IPS-18c (cell line): ENCODE measurements at regions not wholly inside any gene's neighbourhood (a gene's known extent, or its start where the extent isn't known, plus 50 kb on each side); places are given as distances from the start of the nearest gene placed in this dataset.

Experiments used
- H3K4me3 ChIP-seq: 2 replicates; pipeline ENCODE4 v1.7.0; 2013; ENCODE audit warnings: low read depth, mild to moderate bottlenecking, low read length, moderate library complexity; ENCODE audit not compliant: insufficient read depth
- H3K9me3 ChIP-seq: one replicate; pipeline ENCODE4 v1.6.1; 2013; ENCODE audit warnings: mild to moderate bottlenecking, low read length, moderate library complexity; ENCODE audit not compliant: control insufficient read depth, insufficient read depth

DNA sequence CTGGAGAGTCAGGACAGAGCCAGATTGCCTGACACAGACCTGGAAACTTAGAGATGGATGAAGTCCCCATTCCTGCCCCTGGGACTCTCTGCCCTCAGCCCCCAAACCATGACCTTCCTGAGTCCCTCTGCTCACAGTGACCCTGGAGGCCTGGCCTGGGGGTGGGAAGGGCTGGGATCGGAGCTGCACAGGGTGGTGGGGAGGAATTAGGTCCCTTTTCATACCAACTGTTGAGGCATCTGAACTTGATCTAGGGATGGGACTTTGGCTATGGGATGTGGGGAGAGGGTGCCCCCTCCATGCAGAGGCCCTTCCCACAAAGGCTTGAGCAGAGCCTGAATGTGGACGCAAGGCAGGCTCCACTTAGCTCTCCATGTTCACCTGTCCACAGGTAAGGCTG is 144.1 kb downstream of the MRPL14 start:
- H3K4me3 ChIP-seq = no peak overlapping the region
- H3K9me3 ChIP-seq = no peaks in the 10 kb centered on the region

DNA sequence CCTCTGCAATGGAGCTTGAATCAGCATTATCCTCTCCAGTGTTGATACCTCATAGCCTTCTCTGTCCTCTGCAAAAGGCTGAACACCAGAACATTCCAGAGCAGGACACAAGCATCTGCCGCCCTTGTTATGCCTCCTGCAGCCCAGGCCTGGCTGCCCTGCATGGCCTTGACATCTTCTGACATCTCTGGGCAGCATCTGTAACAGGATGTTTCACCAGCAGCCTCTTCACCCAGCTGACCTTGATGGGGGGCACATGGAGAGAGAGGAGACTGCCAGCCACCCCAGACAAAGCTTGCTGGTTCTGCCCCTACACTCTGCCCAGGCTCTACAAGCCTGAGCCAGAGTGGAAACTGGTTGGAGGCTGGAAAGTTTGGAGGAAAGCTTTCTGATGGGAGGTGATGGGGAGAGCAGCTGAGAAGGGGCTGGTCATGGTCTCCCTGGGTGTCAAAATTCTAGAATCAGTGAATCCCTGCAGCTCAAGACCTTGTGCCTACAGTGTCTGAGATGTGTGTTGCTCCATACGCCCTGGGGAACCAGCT is 145.1 kb downstream of the MRPL14 start:
- H3K9me3 ChIP-seq = no peaks in the 10 kb centered on the region
- no peak overlapping the region for H3K4me3 ChIP-seq

DNA sequence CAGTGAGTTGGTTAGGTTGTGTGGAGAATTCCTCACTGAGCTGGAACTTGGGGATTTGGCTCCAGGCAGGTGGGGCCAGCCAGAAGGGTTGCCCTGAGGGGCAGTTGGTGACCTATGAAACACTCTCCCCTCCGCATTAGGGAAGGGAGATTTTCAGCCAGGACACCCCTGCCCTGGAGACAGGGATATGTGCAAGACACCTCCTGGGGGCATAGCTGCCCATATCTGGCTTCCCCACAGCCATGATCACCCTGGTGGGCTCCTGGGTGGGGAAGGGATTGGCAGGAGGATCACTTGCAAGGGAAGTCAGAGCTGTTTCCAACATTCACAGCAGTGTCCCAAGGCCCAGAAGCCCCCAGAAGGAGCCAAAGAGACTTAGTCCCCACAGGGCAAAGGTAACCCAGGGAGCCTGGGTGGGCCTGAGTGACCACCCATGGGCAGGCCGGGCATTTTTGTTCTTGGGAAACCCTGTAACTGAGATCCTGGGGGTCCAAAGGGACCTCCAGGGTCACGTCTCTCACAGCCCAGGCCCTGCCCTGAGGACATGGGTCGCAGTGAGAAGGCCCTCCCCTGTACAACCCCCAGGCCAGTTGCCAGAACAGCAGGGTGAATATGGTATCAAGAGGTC is 145.8 kb downstream of the MRPL14 start:
- no peak overlapping the region for H3K4me3 ChIP-seq
- no peaks in the 10 kb centered on the region for H3K9me3 ChIP-seq

DNA sequence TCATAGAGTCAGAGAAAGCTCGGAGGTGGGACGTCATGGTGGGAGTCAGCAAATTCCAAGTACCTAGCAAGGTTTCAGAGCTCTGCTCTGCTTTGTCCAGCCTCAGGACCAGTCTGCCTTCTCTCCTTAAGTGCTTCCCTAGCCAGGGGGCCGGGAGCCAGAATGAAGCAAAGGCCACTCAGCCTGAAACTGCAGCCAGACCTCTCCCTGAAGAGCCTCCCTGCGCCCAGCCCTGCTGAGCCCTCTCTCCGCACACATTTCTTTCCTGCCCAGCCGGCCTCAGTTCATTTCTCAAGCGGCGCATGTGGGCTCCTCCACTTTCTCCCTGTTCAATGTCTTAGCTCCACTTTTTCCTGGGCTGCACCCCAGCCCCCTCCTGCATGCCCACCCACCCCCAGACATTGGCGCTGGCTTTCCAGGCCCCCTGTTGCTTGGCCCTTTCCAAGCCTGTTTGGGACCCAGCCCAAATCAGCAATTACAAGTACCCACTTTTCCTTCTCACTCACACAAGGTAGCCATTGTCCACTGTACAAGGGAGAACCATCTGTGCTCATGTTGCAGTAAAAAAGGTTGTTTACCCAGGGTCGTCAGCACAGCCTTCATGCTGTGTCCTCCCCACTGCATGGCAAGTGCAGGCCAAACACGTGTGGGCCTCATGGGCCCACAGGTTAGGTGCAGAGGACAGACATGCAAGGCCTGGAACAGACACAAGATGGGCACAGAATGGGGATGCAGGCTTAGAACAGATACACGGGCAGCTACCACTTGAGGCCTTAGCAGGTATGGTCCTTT is 147.1 kb downstream of the MRPL14 start:
- Histone ChIP-seq H3K9me3 (no peaks in the 10 kb centered on the region), H3K4me3 (no peak overlapping the region)

DNA sequence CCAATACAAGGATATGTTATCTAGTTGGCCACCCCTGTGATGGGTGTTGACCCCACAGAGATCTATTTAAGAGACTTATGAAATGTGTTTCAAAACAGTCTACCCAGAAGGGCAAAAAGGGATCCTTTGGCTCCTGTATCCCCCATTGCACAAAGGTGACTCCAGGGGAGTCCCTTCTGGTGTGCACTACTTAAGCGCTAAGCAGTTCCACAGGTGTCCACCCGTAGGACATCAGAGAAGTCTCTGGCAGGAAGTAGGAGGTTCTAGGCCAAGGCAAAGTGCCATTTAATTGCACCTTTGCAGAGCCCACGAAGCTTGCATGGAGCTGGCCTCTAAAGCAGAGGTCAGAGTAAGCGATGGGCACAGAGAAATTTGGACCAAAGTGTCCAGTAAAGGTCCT is 147.7 kb downstream of the MRPL14 start:
- Histone ChIP-seq H3K9me3 (no peaks in the 10 kb centered on the region), H3K4me3 (no peak overlapping the region)

DNA sequence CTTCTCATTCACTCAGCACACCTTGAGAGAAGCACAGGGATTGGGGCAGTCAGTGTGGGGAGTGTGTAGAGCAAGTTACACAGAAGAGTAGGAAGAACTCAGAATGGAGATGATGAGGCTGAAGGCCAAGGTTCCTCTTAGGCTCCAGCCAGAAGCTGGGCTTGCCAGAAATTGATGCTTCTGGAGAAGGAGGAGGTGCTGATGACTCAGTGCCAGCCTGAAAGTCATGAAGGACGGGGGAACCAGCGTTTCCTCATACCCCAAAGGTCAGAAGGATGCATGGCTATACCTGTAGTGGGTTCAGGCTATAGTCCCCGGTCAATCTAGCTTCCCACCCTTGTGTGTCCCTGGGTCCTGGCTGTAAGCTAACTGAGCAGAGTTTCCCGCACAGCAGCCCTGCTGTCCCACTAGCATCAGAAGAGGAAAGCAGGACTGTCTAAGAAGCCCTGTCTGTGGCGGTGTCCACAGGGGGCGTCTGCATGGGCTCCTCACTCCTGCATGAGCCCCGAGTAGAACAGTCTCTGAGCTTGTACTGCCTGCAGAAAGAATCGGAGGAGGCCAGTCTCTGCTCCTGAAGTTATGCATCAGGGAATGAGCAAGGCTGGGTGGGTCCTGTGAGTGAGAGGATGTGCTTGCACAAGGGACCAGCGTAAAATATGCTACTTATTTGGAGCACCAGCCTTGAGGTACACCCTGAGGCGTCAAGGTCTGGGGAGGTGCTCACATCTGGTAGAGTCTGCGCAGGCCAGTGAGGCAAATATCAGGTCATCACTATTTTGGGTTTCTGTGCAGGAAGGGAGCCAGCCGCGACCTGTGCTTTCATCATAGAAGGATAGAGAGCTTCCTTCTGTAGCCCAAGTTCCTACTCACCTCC is 148.5 kb downstream of the MRPL14 start:
- Histone ChIP-seq H3K9me3 (no peaks in the 10 kb centered on the region), H3K4me3 (no peak overlapping the region)

DNA sequence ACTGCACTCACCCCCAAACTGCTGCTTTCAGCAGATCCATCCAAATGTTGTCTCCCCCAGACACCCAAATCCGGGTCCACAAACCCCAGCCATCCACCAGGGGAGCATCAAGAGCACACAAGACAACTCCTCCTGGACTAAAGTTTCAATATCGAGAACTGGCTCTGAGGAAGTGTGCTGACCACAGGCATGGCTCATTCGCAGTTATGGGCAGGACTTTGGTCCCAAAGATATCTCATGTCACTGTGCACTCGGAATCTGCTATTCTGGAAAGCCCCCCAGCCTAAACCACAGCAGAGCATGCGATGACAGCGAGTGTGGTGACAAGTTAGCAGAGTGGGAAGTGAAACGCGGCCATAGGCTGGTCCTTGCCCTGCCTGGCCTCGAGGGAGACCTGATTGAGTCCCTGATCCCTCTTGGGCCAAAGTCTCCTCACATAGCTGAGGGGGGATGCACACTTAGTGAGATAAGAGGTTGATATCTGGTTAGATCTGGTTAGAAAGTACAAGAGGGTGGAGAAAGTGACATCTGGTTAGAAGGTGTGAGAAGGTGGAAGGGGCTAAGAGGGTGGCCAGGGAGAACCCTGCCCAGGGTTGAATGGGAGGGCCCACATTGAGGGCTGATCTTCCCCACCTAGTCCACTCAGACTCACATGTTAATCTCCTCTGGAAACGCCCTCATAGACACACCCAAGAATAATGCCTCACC is 149.7 kb downstream of the MRPL14 start:
- no peaks in the 10 kb centered on the region for H3K9me3 ChIP-seq
- H3K4me3 ChIP-seq = no peak overlapping the region

DNA sequence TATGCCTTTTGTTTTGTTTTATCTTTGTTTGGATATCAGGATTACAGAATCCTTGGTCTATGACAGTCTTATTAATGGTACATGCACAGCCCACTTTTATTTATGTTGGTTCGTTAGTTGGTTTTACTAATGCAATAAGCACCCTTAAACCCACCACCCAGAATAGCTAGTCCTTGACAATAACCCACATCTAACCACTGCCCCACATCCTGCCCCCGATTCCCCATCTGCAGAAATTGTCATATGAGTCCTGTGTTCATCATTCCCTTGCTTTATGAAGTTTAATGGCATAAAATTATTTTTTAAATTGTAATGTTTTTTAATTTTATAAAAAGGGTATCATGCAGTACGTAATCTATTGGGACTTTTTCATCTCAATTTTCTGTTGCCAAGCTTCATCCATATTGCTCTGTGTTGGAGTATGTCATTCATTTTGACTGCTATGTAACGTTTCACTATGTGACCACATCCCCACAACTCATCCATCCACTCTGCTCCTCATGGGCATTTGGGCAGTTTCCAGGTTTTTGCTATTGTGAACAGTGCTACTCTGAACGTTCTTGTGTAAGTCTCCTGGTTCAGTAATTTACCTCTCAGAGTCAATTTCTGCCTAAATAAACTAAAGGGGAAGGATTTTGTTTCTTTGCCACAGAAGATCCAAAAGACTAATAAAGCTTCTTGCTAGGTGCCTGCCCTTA is 150.4 kb downstream of the MRPL14 start:
- no peaks in the 10 kb centered on the region for H3K9me3 ChIP-seq
- H3K4me3 ChIP-seq = no peak overlapping the region

DNA sequence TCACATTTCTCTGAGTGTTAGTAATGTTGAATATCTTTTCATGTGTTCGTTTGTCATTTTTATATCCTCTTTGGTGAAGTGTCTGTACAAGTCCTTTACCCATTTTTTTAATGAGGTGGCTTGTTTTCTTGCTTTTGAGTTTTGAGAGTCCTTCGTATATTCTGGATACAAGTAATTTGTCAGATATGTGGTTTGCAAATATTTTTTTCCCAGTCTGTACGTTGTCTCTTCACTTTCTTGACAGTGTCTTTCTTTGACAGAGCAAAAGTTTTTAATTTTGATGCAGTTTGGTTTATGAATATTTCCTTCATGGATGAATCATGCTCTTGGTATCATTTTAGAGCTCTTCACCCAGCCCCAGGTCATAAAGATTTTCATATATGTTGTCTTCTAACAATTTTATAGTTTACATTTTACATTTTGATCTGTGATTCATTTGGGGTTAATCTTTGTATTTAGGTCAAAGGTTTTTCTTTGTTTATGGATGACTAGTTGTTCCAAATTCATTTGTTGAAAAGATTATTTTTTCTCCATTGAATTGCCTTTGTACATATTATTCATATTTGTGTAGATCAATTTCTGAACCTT is 152.5 kb downstream of the MRPL14 start:
- H3K4me3 ChIP-seq = no peak overlapping the region
- no peaks in the 10 kb centered on the region for H3K9me3 ChIP-seq

DNA sequence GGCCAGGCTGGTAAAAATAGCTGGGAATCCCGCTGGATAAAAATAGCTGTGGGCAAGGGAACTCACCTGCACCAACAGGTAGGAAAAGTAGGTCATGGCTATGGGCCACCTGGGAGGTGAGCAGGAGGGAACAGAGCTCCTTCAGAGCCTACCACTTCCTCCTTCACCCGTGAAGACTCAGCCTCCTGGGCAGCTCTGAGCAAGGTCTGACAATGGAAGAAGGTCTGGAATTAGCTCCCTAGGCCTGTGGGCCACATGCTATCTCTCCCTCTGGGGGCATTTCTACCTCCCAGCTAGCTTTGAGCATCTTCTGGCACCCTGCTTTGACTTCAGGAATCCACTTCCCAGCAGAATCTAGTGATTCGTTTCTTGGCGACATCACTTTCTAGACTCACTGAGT is 153.9 kb downstream of the MRPL14 start:
- H3K4me3 ChIP-seq = no peak overlapping the region
- H3K9me3 ChIP-seq = no peaks in the 10 kb centered on the region

DNA sequence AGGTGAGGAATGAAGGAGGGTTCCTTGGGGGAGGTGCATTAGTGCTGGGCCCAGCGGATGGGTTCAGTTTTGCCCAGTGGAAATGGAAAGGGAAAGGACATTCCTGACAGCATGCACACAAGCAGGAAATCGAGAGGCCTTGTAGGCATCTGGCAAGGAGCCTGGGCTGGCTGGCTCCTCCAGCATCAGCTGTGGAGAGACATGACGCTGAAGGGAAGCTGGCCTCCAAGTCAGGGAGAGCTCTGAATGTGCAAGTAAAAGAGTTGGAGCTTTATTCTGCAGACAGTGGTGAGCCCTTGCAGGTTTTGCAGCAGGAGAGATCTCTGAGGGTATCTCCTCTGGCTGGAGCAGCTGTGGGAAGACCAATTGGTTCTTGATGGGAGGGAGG is 154.3 kb downstream of the MRPL14 start:
- no peak overlapping the region for H3K4me3 ChIP-seq
- H3K9me3 ChIP-seq = no peaks in the 10 kb centered on the region

DNA sequence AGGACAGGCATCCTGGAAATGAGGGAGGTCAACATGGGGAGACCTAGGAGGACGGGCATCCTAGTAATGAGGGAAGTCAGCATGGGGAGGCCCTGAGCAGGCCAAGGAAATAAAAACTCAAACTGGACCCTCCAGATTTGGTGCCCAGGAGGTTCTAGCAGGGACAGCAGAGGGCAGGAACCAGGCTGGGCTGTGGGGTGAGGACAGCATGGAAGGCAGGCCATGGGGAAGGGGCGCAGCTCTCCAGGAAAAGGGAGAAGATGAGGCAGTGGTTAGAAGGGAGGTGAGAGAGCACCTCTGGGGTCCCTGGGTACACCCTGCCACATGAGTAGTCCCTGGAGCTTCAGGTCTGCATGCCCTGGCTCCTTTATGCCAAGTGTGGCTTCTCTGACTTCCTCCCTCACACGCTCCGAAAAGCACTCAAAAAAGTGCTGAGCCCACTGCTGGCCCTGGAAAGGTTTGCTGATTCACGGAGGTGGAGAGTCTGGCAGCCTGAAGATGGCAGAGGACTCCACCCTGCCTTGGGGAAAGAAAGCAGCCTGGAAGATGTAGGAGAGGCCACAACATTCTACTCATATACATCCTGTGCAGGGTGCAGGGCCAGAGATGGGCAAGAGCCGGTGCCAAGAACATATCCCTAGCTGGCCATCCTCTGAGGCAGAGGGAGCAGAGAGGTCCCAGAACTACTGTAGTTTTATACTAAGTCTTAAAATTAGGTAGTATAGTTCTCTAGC is 154.9 kb downstream of the MRPL14 start:
- Histone ChIP-seq H3K9me3 (no peaks in the 10 kb centered on the region), H3K4me3 (no peak overlapping the region)

DNA sequence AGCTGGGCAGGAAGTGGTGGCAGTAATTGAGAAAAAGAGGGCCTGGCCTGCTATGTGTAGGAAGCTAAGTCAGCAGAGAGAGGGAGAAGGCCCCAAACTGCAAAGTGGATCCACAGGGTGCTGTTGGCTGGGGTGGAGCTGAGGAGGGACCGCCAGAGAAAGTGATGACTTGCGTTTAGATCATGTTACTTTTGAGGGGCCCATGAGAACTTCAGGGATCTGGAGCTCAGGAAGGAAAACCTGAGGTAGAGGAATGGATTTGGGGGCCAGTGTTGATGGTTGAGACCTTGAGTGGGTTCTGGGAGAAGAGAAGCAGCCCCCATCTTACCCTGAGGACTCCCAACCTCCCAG is 155.5 kb downstream of the MRPL14 start:
- Histone ChIP-seq H3K9me3 (no peaks in the 10 kb centered on the region), H3K4me3 (no peak overlapping the region)

DNA sequence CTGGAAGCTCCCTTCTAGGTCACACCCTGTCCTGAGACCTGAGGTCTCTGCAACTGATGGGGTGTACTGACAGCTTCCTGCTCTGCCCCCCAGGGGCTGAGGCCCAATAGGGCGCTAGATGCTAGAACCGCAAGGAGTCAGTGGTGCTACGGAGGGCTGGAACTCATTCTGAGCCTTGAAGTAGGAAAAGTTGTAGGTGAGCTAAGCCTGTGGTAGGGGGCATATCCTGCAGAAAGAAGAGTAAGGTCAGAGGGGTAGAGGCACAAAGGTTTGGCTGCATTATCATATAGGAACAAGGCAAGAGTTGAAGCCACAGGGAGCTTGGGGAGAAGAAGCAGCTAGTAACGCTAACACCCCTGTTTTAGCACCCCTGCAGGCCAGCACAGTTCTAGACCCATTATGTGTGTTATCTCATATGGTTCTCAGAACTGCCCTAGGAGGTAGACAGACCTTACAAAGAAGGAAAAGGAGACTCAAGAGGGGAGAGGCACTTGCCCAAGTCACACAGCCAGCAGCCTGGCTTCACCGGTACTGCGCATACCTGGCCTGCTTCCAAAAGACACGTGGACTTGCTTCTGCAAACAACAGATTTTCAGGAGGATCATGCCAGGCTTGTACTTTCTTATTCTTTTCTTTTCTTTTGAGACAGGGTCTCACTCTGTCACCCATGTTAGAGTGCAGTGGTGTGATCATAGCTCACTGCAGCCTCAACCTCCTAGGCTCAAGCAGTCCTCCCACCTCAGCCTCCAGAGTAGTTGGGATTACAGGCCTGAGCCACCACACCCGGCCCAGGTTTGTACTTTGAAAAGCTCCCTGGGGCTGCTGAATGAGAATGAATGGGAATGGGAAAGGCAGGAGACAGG is 156.1 kb downstream of the MRPL14 start:
- Histone ChIP-seq H3K4me3 (no peak overlapping the region), H3K9me3 (no peaks in the 10 kb centered on the region)
